Fibroblast of skin of right quadriceps (primary cell): ENCODE measurements at regions not wholly inside any gene's neighbourhood (a gene's known extent, or its start where the extent isn't known, plus 50 kb on each side); places are given as distances from the start of the nearest gene placed in this dataset.

Source experiments
- DNase-seq: peaks from one replicate; pipeline ENCODE4 v3.0.0-alpha.2; 2013

DNA sequence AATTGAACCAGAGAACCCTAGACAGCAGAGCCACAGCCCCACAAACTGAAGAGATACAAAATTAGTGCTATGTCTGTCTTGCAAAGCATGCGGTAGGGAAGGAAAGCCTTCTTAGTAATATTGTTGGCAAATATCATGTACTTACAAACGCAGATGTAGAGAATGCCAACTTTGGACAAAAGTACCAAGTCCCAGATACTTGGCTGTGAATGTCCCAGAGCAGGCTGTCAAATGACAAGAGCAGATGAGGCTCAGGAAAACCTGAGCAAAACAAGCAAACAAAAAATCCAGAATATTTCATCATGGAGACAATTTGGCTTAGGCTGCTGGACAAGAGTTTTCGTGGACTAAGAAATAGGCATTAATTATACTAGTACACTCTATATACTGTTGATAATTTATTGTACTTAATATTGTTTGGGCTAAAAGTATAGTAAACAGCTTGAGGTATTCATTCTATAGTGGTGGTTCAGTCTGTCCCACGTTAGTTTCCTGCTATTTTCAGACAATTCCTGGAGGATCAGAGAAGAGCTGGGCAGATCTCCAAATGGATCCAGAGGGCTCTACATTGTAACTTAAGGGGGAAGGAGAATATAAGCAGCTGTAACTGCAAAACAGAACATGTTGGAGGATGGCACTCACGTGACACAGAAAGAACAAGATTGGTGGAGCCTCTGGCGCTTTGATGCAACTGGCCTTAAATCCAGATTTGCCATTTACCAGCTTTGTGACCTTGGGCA lies 329.8 kb downstream of the ATP23 start:
- no peak for DNase-seq

DNA sequence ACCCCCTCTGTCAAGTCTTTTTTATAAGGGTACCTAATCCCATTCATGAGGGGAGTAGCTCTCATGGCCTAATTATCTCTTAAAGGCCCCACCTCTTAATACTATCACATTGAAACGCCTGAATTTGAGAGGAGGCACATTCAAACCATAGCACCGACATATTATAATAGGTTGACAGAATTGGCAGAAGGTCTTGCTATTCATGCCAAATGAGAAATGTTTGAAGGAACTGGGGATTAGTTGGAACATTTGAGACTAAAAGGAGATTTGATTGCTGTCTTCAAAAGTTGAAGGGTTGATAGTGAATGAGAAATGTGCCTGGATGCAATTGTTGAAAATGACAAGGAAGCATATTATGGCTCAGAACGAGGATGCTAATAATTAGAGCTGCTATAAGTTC lies 331.1 kb downstream of the ATP23 start:
- DNase-seq: no peak

GRCh38 chr12:58277231-58277630 lies 335.9 kb downstream of the ATP23 start:
- DNase-seq: no peak

DNA sequence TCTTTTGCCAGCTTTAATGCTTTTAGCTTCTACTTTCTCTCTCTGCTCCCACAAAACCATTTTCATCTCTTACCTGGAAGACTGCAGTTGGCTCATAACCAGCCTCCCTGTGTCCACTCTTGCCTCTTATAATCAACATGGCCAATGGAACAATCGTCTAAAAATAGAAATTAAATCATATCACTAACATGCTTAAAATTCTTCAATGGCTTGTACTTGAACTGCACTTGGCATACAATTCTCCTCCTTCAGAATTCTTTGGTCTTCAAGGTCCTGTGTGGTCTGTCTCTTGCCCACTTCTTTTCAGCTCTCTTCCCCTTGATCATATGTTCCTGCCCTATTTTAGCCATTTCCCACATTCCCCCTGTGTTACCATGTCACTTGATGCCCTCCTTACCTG lies 342.2 kb downstream of the ATP23 start:
- no peak for DNase-seq

- peak; percentile 13 for DNase-seq
These were observed 344.2 kb downstream of the ATP23 start for GRCh38 chr12:58285551-58285950.

GRCh38 chr12:58286353-58286752 lies 345.0 kb downstream of the ATP23 start:
- DNase-seq: no peak

GRCh38 chr12:58288190-58288589 lies 346.8 kb downstream of the ATP23 start:
- peak; percentile 79 for DNase-seq

GRCh38 chr12:58291106-58291505 lies 349.7 kb downstream of the ATP23 start:
- no peak for DNase-seq

GRCh38 chr12:58293308-58293982 lies 352.1 kb downstream of the ATP23 start:
- DNase-seq: no peak

GRCh38 chr12:58295268-58295667 lies 353.9 kb downstream of the ATP23 start:
- no peak for DNase-seq

- peak; percentile 53 for DNase-seq
These were observed 355.5 kb downstream of the ATP23 start for GRCh38 chr12:58296863-58297262.

DNA sequence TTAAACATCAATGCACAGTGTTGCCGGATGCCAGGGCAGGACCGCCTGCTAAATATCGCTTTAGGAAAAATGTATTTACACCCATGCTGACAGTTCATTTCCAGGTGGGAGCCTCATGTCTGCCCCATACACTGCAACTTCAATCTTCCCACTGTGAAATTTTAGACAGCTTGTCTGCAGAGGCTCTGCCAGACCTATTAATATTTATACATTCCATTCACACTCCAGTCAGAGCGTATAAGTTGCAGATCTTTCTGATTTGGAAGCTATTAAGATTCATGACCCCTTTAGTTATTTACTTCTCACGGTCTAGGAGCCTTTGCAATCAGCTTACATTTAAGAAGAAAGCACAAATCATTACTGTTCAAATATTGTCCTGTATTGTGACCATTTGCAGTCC lies 357.4 kb downstream of the ATP23 start:
- DNase-seq: no peak

DNA sequence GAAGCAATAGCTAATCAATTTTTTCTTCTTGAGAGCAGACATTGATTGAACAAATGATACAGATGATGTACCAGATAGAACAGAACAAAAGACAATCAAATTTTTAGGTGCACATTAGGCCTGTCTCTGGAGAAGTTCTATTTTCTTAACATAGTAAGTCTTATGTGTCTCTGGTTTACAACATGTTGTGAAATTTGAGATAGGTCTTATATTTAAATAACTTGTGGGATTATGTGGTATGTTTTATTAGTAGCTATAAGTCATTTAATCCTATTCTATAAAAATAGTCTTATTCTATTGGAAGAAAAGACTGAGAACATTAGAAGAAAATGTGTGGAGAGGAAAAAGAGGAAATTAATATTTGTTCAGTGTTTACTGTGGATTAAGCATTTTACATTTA lies 358.0 kb downstream of the ATP23 start:
- no peak for DNase-seq

DNA sequence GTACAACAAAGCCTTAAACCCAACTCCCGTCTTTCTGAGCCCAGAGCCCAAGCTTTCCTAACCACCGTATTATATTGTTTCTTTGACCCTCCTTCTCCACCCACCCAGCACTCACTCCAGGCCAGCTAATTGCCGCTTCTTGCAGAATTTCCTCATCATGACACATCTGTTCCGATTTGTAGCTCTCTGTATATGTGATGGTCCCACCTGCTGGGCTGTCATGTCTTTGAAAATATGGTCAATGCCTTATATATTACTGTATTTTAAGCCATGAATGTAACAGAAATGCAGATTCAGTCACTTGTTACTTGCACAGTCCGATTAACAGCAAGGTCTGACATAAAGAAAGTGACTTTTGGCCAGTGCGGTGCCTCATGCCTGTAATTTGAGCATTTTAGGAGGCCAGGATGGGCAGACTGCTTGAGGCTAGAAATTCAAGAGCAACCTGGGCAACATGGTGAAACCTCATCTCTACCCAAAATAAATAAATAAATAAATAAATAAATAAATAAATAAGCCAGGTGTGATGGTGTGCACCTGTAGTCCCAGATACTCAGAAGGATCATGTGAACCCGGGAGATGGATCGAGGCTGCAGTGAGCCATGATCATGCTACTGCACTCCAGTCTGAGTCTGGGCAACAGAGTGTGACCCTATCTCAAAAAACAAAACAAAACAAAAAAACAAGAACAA lies 359.8 kb downstream of the ATP23 start:
- DNase-seq: no peak

DNA sequence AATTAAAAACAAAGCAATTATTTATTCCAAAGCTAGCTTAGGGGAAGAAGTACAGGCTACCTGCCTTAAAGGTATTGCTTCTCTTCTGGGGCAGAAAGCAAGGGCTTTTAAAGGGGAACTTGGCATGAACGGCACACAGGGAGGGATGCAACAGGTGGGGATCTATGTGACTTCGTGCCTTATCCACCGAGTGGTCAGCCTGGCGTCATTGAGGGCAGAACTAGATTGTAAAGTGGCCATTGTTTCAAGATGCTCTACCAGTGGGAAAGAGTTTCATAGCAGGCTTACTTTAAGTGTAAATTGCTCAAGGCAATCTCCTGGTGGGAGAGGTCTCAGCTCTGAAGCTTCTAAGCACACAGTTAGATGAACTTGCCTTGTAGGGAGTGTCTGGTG lies 360.4 kb downstream of the ATP23 start:
- no peak for DNase-seq

GRCh38 chr12:58302487-58303011 lies 361.2 kb downstream of the ATP23 start:
- no peak for DNase-seq

DNA sequence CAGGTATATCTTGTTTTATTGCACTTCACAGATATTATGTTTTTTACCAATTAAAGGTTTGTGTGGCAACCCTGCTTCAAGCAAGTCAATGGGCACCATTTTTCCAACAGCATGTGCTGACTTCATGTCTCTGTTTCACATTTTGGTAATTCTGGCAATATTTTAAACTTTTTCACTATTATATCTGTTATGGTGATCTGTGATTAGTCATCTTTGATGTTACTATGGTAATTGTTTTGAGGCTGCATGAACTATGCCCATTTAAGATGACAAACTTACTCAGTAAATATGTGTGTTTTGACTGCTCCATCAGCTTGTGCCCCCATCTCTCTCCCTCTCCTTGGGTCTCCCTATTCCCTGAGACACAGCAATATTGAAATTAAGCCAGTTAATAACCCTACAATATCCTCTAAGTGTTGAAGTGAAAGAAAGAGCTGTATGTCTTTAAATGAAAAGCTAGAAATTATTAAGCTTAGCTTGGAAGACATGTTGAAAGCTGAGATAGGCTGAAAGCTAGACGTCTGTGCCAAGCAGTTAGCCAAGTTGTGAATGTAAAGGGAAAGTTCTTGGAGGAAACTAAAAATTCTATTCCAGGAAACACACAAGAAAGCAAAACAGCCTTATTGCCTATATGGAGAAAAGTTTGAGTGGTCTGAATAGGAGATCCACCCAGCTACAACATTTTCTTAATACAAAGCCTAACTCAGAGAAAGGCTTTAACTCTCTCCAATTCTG lies 365.1 kb downstream of the ATP23 start:
- DNase-seq: no peak

DNA sequence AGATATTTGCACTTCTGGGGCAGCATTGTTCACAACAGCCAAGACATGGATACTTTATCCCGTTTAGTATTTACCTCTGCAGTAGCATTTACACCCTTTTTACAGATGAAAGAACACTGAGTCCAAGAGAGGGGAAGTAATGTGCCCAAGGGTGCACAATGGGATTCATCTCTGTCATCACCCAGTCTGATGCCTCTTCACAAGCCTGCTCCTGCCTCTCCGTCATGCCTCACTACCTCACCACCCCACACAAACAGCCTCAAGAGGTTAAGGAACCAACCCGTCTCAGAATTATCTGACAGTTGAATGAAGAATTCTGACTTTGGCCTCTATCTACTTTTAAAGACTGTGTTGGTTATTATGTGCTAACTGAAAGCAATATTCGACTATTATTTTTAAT lies 368.4 kb downstream of the ATP23 start:
- DNase-seq: no peak

DNA sequence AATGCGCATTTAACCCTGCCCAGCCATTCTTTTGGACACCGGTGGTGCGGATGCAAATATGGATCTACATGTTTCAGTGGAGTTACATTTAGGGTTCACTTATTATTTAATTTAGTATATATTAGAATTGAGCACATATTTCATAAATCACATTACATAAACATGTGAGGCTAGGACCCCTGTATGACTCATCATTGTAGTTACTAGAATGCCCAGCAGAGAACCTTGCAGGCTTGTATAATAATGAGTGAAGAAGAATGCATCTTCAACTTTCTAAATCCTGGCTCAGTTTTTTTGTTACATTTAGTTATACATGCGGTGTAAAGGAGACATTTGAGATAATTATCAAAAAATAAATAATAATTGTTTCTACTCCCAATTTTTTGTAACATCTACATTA lies 369.0 kb downstream of the ATP23 start:
- peak; percentile 75 for DNase-seq

- peak; percentile 99 for DNase-seq
These were observed 369.6 kb downstream of the ATP23 start for GRCh38 chr12:58310809-58311622.

DNA sequence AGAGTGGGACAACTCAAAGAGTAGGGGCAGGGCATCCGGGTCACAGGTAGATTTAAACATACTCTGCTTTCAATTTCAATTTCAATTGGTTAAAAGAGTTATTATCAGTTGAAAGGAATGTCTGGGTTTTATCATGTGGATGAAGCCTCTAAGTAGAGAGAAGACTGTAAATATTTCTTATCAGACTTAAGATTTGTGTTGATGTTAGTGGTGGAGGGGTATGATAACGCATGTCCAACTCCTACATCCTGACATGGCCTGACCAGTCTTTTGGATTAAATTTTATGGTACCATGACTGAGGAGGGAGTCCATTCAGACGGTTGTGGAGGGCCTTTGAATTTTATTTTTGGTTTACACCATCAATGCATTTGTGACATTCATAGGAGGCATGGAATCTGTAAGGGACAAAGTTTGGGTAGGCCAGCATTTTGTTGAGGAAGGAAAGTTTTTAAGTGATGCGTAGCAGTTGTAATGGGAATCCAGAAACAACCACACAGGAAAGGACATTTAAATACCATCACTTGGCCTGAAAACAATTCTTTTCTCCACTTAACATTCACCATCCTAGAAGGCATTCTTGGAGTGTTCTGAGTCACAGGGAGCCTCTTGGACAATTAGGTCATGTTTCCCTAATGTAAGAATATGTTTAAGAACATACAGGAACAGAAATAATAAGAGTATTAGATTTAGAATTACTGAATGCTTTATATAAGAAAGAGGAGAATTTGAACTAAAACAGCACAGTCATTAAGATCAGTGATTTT lies 371.9 kb downstream of the ATP23 start:
- DNase-seq: peak; percentile 88
